Ovary (tissue), 7 donors: ENCODE measurements at regions not wholly inside any gene's neighbourhood (a gene's known extent, or its start where the extent isn't known, plus 50 kb on each side); places are given as distances from the start of the nearest gene placed in this dataset.

Source experiments
- DNase-seq, 5 donors: peaks; one replicate each; pipeline ENCODE4 v3.0.0-alpha.2; 2019 to 2020
- H3K27ac ChIP-seq, 2 donors: fragments of 200-600 bp; one replicate each; pipeline versions ENCODE4 v1.5.1 to v1.8.0; 2019 to 2022
- H3K27me3 ChIP-seq: fragments of 200-600 bp; one replicate; pipeline ENCODE4 v1.8.0; 2022
- H3K36me3 ChIP-seq: fragments of 200-600 bp; sonication (generic); one replicate; pipeline ENCODE4 v1.5.1; 2019
- H3K4me1 ChIP-seq: one replicate; pipeline ENCODE4 v1.8.1; 2013; ENCODE audit warnings: mild to moderate bottlenecking, moderate library complexity; ENCODE audit not compliant: insufficient read depth
- H3K4me3 ChIP-seq: fragments of 200-600 bp; sonication (generic); one replicate; pipeline ENCODE4 v1.5.1; 2017
- H3K9me3 ChIP-seq, 2 donors: fragments of 200-600 bp in 1 of 2; sonication (generic) in 1 of 2; one replicate each; pipeline versions ENCODE4 v1.5.1 to v1.8.1; 2013 to 2019; ENCODE audit warnings: mild to moderate bottlenecking in 1 of 2, moderate library complexity in 1 of 2
- CTCF ChIP-seq, 3 donors: fragments of 450-650 bp in 2 of 3; fragments of 200-600 bp in 1 of 3; IDR thresholded peaks; one replicate each; pipeline versions ENCODE4 v1.5.1 to v1.8.0; 2016 to 2022; ENCODE audit warnings: antibody characterized with exemption in 3 of 3, mild to moderate bottlenecking in 1 of 3
- EP300 ChIP-seq: sonication (generic); formaldehyde crosslinking; IDR thresholded peaks from one replicate; pipeline ENCODE4 v1.6.1; 2017; ENCODE audit warnings: antibody characterized with exemption
- POLR2A ChIP-seq: fragments of 450-650 bp; IDR thresholded peaks from one replicate; pipeline ENCODE4 v1.6.1; 2017; ENCODE audit warnings: antibody characterized with exemption, mild to moderate bottlenecking, moderate library complexity
- WGBS, 3 donors: extraction: QIAGEN DNeasy Blood & Tissue Kit in 1 of 3; methylation state at CpG; one replicate each; pipeline versions ENCODE4 v1.1.5 to v1.1.7; 2013 to 2017; 5-methylcytosine and 5-hydroxymethylcytosine counted together
- intact Hi-C, 4 donors: fragments of 100-400 bp; cut with DNase I; formaldehyde crosslinking; loops; one replicate each; pipeline versions ENCODE4 v1.11.0 to v1.15.1; 2022 to 2023
- donor health status: DM: no; HTN: no; CAD: no; lungs with moderate emphysema.
- donor health status: DM: no; HTN: no; CAD: no.
- donor health status: Bipolar disorder and iron deficiency.
- donor health status: DM: no; HTN: no; CAD: no.
- donor health status: DM: yes; HTN: yes; CAD: no.

- TF ChIP-seq POLR2A (no peak), CTCF (IDR thresholded peaks at IDR 0.05) (no peak), EP300 (no peak)
- intact Hi-C loops, result no loop called here
- Histone ChIP-seq H3K27me3 (no peaks in the 10 kb centered on the region), H3K9me3 (no peaks in the 10 kb centered on the region), H3K36me3 (no peaks in the 10 kb centered on the region), H3K4me1 (no peaks in the 10 kb centered on the region), H3K27ac (no peak overlapping the region), H3K4me3 (no peak overlapping the region)
- WGBS, 3 donors, result 77 to 79% (median 77%) methylated on average over 3 of the region's 3 CpGs
- DNase-seq, result no peak
Measured at GRCh38 chr6:114714836-114715507, 372.1 kb upstream of the HS3ST5 start.

GRCh38 chr6:114713690-114714089, 370.9 kb upstream of the HS3ST5 start:
- TF ChIP-seq CTCF (IDR thresholded peaks at IDR 0.05) (no peak), POLR2A (no peak), EP300 (no peak)
- WGBS, 3 donors, result 70 to 72% (median 71%) methylated on average over 2 of the region's 2 CpGs

GRCh38 chr6:114712129-114712662, 369.4 kb upstream of the HS3ST5 start:
- no peak overlapping the region for H3K27ac ChIP-seq
- no peaks in the 10 kb centered on the region for H3K9me3 ChIP-seq
- intact Hi-C loops, result no loop called here
- WGBS, 3 donors, result 84 to 97% (median 97%) methylated on average over 1 of the region's 1 CpG
- no peaks in the 10 kb centered on the region for H3K27me3 ChIP-seq
- H3K4me3 ChIP-seq, result no peak overlapping the region
- DNase-seq, result no peak
- H3K36me3 ChIP-seq, result no peaks in the 10 kb centered on the region
- TF ChIP-seq POLR2A, result no peak
- TF ChIP-seq CTCF (IDR thresholded peaks at IDR 0.05), result no peak
- no peak for TF ChIP-seq EP300
- no peaks in the 10 kb centered on the region for H3K4me1 ChIP-seq

More at GRCh38 chr6:114713690-114714089, 370.9 kb upstream of the HS3ST5 start:
- H3K27ac ChIP-seq, result no peak overlapping the region
- H3K4me1 ChIP-seq, result no peaks in the 10 kb centered on the region
- intact Hi-C loops, result no loop called here
- no peak overlapping the region for H3K4me3 ChIP-seq
- no peaks in the 10 kb centered on the region for H3K27me3 ChIP-seq
- no peaks in the 10 kb centered on the region for H3K36me3 ChIP-seq
- no peak for DNase-seq
- no peaks in the 10 kb centered on the region for H3K9me3 ChIP-seq

- intact Hi-C loops, result no loop called here
- Histone ChIP-seq H3K4me3 (no peak overlapping the region), H3K9me3 (no peaks in the 10 kb centered on the region), H3K36me3 (no peaks in the 10 kb centered on the region), H3K27me3 (no peaks in the 10 kb centered on the region), H3K27ac (no peak overlapping the region), H3K4me1 (no peaks in the 10 kb centered on the region)
- DNase-seq, result no peak
- TF ChIP-seq POLR2A (no peak), CTCF (IDR thresholded peaks at IDR 0.05) (no peak), EP300 (no peak)
- WGBS, 3 donors, result 11 to 20% (median 13%) methylated on average over 5 of the region's 5 CpGs
Measured at GRCh38 chr6:114707081-114707620, 364.3 kb upstream of the HS3ST5 start.
